Astrocyte of the hippocampus (primary cell): ENCODE measurements at regions not wholly inside any gene's neighbourhood (a gene's known extent, or its start where the extent isn't known, plus 50 kb on each side); places are given as distances from the start of the nearest gene placed in this dataset.
"Not testable (repeated sequence)": the region's sequence is repeated elsewhere in the genome, so short reads cannot be mapped to it uniquely, and the experiment has no call there.

Experiments
- DNase-seq: peaks from one replicate; pipeline ENCODE4 v3.0.0; 2011; ENCODE audit warnings: low read depth, low spot score

DNA sequence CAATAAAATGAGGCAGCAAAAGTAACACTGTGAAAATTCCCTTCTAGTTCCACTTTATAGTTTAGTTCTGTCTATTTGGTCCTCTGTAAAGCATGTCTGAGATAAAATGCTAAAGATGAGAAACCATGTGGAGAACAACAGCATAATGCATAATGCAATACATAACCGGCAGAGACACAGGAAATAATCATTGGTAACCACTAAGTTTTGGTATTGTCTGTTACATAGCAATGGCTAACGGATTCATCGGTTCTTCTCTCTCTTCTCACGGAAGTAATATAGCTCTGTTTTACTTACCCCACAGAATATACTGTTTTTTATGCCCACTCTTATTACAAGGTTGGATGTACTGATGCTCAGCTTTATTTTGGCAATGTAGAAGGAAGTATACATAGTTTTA is 158.9 kb downstream of the FAM174A start:
- DNase-seq = no peak

DNA sequence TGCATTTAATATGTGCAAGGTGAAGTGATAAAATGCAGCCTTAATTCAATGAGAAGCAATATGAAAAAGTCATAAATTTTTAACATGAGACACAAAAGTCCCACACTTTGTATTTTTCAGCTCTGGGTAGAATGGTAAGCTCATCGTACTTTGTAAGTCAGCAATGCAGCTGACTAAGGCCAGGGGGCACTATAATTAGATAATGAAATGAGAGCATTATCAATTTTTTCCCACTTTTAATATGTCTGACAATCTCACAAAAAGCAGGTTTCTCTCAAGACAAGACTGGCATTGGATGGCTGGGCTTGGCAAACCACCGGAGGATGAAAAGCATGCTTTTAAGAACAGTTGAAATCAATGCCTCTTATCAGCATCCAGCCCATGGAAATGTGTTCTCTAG is 162.8 kb downstream of the FAM174A start:
- no peak for DNase-seq

DNA sequence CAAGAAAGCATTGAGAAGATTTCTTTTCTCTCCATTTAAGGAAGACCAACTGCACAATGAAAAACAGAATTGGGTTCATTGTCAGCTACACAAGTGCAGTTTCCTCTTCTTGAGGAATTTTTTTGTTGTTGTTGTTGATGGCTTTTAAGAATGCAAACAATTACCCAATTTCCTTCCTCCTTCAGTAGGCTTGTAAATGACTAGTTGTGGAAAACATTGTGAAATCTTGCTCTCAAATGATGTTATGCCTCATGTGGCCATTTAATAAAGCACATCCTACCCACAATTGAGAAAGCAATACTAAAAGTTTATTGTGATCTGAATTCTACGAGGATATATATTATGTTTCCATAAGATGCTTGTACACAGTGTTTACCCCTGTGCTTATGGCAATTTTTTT is 171.6 kb downstream of the FAM174A start:
- peak; percentile 24 for DNase-seq

DNA sequence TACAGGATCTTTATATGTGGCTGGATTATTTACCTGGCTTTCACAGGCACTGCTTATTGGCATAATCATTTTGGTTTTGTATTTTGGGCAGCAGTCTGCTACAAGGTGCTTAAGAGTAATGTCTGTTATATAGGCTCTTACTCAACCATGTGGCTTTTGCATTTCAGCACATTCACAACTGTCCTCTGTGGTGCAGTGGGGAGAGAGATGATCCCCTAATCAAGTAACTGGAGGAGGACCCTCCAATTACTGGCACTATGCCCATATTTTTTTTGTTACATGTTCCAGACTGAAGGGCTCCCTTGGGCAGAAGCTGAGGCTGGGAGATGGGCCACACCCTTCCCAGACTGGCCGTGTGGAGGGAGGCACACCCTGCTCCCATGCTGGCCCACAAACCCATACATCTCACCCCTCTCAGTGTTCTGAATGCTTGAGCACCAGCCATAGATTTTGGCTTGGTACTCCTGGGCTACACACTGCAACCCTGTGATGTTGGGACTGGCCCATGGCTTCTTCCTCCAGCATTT is 173.5 kb downstream of the FAM174A start:
- DNase-seq = no peak

- DNase-seq = no peak
Measured at GRCh38 chr5:100709771-100710170, 174.6 kb downstream of the FAM174A start.

DNA sequence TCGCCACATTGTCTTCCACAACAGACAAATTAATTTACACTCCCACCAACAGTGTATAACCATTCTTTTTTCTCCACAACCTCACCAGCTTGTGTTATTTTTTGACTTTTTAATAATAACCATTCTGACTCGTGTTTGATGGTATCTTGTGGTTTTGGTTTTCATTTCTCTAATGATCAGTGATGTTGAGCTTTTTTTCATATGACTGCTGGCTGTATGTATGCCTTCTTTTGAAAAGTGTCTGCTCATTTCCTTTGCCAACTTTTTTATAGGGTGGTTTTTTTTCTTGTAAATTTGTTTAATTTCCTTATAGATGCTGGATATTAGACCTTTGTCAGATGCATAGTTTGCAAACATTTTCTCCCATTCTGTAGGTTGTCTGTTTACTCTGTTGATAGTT is 179.6 kb downstream of the FAM174A start:
- DNase-seq = not testable (repeated sequence)

DNA sequence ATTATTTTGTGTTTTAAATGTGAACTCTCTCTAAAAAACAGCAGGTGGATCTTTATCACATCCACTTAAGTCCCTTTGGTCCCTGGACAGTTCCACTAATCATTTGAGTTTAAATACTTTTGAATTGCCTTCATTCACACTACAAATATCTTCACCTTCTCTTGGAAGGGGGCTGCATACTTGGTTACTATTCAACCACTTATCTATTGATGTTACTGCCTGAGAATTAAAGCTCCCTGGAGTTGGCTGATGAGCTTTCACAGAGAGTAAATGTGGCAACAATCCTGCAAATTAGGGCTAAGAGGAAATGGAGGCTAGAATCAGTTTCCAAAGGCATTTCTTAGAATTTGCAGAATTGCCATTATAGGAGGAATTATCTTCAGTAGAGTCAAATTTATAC is 180.4 kb downstream of the ST8SIA4 start:
- DNase-seq = no peak

- DNase-seq = no peak
Measured at GRCh38 chr5:100723229-100723628, 179.9 kb downstream of the ST8SIA4 start.

DNA sequence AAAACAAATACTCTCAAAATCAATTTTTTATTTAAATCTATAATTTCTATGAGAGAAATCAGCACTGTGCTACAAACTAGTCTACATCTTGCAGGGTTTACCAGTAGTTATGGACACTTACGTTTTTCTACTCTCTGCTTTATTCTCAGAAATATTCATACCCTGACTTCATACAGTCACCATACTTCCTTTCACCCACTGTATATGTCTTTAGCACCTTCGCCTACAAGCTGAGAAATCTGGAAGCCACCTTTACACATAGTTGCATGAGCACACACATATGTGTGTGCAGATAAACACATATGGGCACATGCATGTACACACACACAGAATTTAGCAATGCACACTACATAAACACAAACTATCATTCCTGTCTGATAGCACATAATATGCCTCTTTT is 177.0 kb downstream of the ST8SIA4 start:
- DNase-seq = no peak

GRCh38 chr5:100731768-100732167 is 171.3 kb downstream of the ST8SIA4 start:
- DNase-seq = peak; percentile 3

DNA sequence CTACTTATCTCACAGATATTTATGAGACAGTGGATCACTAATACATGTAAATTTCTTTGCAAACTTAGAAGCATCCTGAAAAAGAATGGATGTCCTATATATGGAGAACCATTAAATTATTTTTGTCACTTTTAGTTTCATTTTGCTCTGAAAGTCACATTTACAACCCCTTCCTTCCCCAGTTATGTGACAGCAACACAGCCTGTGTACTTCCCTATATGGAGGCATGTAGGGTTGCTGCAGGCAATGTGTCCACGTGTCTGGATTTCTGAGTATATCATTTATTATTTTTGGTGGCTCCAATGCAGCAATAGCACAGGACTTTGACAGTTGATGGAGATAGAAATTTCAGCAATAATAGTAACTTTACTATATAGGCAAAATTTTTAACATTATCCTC is 156.4 kb downstream of the ST8SIA4 start:
- DNase-seq = no peak

DNA sequence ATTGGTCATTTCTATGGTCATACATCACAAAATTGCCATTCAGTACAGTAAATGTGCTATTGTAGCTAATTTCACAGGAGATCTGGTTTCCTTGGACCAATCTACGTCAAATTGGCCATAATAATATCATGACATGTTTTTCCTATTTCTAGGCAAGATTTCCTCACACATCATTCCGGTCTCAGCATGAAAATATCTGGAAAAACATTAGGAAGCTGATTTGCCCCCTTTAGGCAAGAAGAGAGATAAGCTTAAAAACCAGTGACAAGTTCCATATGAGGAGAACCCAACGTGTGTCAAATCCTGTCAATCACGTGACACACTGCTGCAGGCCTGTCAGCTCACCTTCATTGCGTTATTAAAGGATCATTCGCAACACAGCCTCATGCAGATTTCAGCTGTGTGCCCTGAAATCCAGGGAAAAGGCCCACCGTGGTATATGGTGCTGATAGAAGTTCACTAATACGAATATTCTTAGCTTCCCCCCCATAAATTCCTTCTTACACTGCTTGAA is 153.3 kb downstream of the ST8SIA4 start:
- no peak for DNase-seq

DNA sequence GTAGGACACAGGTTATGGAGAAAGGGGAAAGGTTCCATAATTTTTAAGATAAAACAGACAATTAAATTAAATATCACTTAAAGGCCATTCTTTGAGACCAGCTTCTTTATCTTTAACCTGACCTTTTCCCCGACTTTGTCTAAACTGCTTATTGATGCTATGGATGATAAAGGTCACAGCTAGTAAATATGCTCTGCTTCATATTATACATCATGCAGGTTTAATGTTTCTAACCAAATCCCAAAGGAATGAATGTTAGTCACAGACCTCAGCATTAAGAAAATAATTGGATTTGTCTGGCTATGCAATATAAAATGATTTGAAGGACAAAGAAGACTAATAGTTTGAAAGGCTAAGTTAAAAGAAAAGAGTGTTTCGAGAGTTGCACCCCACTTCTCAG is 147.6 kb downstream of the ST8SIA4 start:
- no peak for DNase-seq
